Aorta (tissue), 5 donors: ENCODE measurements at regions not wholly inside any gene's neighbourhood (a gene's known extent, or its start where the extent isn't known, plus 50 kb on each side); places are given as distances from the start of the nearest gene placed in this dataset.
A peak's percentile ranks its signal among the peaks of the same experiment; 100 is the strongest.

Experiments used
- ATAC-seq: fragments of 200-7000 bp; cut with Tn5 transposase; one replicate; pipeline ENCODE4 v1.9.1; 2022; ENCODE audit warnings: moderate library complexity; ENCODE audit not compliant: low FRiP score
- DNase-seq, 2 donors: peaks; one replicate each; pipeline ENCODE4 v3.0.0-alpha.2; 2020
- H3K27ac ChIP-seq, 2 donors: one replicate each; pipeline ENCODE4 v1.5.1; 2013; ENCODE audit warnings: low read length in 2 of 2, mild to moderate bottlenecking in 2 of 2, moderate library complexity in 2 of 2, control low read depth in 1 of 2, inconsistent platforms in 1 of 2, low read depth in 1 of 2
- H3K27me3 ChIP-seq, 2 donors: one replicate each; pipeline ENCODE4 v1.6.1; 2013; ENCODE audit warnings: control low read depth in 1 of 2, low read length in 1 of 2, mild to moderate bottlenecking in 1 of 2, moderate library complexity in 1 of 2; ENCODE audit not compliant: insufficient read depth in 2 of 2, control insufficient read depth in 1 of 2
- H3K36me3 ChIP-seq, 2 donors: one replicate each; pipeline ENCODE4 v1.6.1; 2013; ENCODE audit warnings: control low read depth in 1 of 2, low read length in 1 of 2, mild to moderate bottlenecking in 1 of 2; ENCODE audit not compliant: insufficient read depth in 2 of 2, control insufficient read depth in 1 of 2
- H3K4me1 ChIP-seq, 2 donors: one replicate each; pipeline ENCODE4 v1.6.1; 2013; ENCODE audit warnings: low read length in 2 of 2, control low read depth in 1 of 2, mild to moderate bottlenecking in 1 of 2, moderate library complexity in 1 of 2; ENCODE audit not compliant: insufficient read depth in 2 of 2, control insufficient read depth in 1 of 2
- H3K4me3 ChIP-seq, 2 donors: one replicate each; pipeline ENCODE4 v1.5.1; 2013; ENCODE audit warnings: low read length in 2 of 2, control low read depth in 1 of 2, mild to moderate bottlenecking in 1 of 2
- H3K9me3 ChIP-seq: one replicate; pipeline ENCODE4 v1.6.1; 2013; ENCODE audit warnings: mild to moderate bottlenecking, low read length; ENCODE audit not compliant: control insufficient read depth
- WGBS, 2 donors: extraction: QIAGEN DNeasy Blood & Tissue Kit; methylation state at CpG; one replicate each; pipeline ENCODE4 v1.1.7; 2013; 5-methylcytosine and 5-hydroxymethylcytosine counted together
- intact Hi-C, 2 donors: fragments of 100-400 bp; cut with DNase I; formaldehyde crosslinking; loops; one replicate each; pipeline versions ENCODE4 v1.14.2 to v1.15.0; 2022
- donor health status: healthy with polysubstance abuse.
- donor health status: Bipolar disorder and iron deficiency.
- donor health status: DM: no; HTN: no; CAD: no.
- donor health status: DM: no; HTN: no; CAD: no.
- donor health status: DM: yes; HTN: yes; CAD: no.

DNA sequence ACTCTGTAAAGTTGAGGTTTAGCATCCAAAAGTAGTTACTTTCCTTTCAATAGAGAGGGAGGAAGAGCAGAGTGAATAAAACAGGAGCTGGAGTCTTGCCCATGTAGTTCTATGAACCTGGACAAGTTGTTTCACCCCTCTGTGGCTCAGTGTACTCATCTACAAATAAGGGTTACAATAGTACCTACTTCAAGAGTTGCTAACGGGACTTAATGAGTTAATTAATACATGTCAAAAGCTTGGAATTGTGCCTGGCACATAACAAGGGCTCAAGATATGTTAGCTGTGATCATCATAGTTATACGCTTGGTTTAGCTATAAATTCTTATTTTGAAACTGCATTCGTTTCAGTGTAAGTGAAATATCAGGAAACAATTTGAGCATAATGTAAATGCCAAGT, 388.5 kb upstream of the THBS1 start:
- Histone ChIP-seq H3K4me3 (no peak overlapping the region), H3K36me3 (no peaks in the 10 kb centered on the region), H3K4me1 (no peaks in the 10 kb centered on the region), H3K27me3 (no peaks in the 10 kb centered on the region), H3K9me3 (peaks cover 2% of the 10 kb centered on the region), H3K27ac (no peak overlapping the region)
- intact Hi-C loops = no loop called here
- DNase-seq (no peak), ATAC-seq (no peak)
- 57 to 63% methylated on average over 3 of the region's 3 CpGs for WGBS, 2 donors

DNA sequence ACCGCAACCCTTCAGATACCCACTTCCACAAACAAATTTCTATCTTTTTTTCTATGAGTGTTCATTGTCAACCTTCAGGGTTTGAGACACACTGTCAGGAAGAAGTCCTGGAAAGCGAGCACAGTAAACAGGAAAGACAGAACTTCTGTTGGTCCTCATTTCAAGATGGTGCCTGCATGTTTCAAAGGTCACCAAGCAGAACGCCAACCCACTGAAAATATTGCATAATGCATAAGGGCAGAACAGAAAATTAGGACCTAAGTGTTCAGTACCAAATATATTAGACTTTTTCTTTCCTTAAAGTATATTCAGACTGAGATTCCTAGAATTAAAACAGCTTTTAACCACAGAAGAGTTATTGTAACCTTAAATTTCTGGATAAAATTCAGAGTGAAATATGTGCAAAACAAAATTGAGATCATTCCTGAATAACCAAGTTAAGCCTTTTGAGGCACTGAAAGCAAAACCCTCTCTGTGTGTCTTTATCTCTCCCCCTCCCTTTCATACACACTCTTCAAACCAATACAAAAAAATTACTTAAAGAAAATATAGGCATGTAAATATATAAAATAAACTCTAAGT, 387.8 kb upstream of the THBS1 start:
- intact Hi-C loops = no loop called here
- 88 to 94% methylated on average over 3 of the region's 3 CpGs for WGBS, 2 donors

DNA sequence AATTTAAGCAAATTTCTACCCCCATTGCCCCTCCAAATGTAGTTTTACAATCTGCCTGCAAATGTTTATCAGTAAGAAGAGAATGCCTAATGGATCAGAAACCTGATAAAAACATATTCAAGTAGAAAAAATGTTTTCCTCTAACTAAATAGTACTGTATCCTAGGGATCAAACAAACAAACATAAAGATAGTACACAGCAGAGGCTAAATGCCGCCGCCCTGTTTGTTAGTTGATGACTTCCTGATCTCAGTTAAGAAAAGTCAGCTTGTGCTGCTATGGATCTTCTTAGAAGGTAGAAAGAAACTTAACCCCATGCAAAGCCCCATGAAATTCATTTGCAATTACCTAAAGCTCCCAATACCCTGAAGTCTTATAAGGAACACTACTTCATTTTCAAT, 387.3 kb upstream of the THBS1 start:
- no peak overlapping the region for H3K27ac ChIP-seq
- no peaks in the 10 kb centered on the region for H3K4me1 ChIP-seq
- H3K9me3 ChIP-seq = peaks cover 2% of the 10 kb centered on the region
- H3K4me3 ChIP-seq = no peak overlapping the region
- DNase-seq = no peak
- H3K36me3 ChIP-seq = no peaks in the 10 kb centered on the region
- H3K27me3 ChIP-seq = no peaks in the 10 kb centered on the region
- no peak for ATAC-seq
- 95 to 96% methylated on average over 2 of the region's 2 CpGs for WGBS, 2 donors
- intact Hi-C loops = no loop called here

More for the DNA sequence above, 387.8 kb upstream of the THBS1 start:
- DNase-seq (no peak), ATAC-seq (no peak)
- Histone ChIP-seq H3K27ac (no peak overlapping the region), H3K4me1 (no peaks in the 10 kb centered on the region), H3K9me3 (peaks cover 2% of the 10 kb centered on the region), H3K36me3 (no peaks in the 10 kb centered on the region), H3K27me3 (no peaks in the 10 kb centered on the region), H3K4me3 (no peak overlapping the region)

DNA sequence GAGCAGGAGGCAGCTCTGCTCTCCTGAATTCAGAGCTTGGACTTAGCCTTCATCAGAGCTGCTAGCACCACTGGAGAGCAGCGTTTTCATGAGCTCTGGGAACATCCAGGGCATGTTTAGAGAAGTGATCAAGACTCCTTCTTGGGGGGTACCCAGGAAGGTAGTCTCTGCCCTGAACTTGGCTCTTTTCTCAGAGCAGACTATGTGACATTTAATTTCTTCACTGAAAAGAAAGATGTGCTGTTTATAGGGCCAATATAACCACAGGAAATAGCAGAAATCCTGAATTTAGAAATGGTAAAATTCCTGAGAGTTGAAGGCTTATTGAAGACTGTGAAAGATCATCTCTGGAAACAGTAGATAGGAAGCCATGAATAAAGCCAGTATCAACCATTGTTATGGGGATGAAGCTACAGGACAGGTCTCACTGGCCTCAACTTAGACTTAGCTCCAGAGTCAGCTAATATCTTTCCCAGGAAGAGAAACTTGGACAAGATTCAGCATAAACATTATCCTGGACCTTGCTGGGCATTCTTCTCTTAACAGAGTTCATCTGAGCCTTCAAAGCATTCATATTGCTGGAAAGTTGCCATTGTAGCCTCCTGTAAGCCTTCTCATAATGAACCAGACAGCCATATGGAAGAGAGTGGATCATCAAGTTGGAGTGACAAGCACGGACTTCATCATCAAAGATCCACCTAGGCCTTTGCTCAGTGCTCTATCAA, 386.6 kb upstream of the THBS1 start:
- no peak overlapping the region for H3K4me3 ChIP-seq
- ATAC-seq (no peak), DNase-seq (no peak)
- H3K27me3 ChIP-seq = no peaks in the 10 kb centered on the region
- no peaks in the 10 kb centered on the region for H3K36me3 ChIP-seq
- H3K9me3 ChIP-seq = peaks cover 2% of the 10 kb centered on the region
- no peaks in the 10 kb centered on the region for H3K4me1 ChIP-seq
- 60 to 77% methylated on average over 2 of the region's 2 CpGs for WGBS, 2 donors
- H3K27ac ChIP-seq = no peak overlapping the region
- intact Hi-C loops = no loop called here

DNA sequence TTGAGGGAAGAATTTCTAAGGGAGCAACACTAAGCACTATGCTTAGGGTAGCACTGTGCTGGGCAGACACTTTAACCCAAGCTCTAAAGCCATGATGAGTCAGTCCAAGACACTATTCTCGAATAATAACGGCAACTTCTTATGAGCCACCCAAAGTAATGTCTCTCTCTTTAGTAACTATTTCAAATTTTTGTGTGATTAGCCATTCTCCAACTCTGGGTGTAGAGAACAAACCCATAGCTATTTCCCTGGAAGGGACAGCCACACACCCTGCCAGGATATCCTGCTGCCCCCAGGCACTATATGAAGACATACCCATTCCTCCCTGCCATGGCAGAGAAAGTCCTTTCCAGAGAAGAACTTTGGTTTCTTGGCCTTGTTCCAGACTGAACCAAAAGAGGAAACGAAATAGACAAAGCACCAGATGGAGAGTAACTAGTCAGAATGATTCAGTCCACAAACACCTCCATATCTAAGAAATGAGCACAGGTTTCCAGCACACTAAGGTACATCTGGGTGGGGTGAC, 384.9 kb upstream of the THBS1 start:
- no peak overlapping the region for H3K27ac ChIP-seq
- 62 to 68% methylated on average over 3 of the region's 3 CpGs for WGBS, 2 donors
- DNase-seq = no peak
- intact Hi-C loops = no loop called here
- ATAC-seq = no peak
- H3K9me3 ChIP-seq = peaks cover 2% of the 10 kb centered on the region
- no peaks in the 10 kb centered on the region for H3K36me3 ChIP-seq
- H3K27me3 ChIP-seq = no peaks in the 10 kb centered on the region
- H3K4me3 ChIP-seq = no peak overlapping the region
- H3K4me1 ChIP-seq = no peaks in the 10 kb centered on the region

DNA sequence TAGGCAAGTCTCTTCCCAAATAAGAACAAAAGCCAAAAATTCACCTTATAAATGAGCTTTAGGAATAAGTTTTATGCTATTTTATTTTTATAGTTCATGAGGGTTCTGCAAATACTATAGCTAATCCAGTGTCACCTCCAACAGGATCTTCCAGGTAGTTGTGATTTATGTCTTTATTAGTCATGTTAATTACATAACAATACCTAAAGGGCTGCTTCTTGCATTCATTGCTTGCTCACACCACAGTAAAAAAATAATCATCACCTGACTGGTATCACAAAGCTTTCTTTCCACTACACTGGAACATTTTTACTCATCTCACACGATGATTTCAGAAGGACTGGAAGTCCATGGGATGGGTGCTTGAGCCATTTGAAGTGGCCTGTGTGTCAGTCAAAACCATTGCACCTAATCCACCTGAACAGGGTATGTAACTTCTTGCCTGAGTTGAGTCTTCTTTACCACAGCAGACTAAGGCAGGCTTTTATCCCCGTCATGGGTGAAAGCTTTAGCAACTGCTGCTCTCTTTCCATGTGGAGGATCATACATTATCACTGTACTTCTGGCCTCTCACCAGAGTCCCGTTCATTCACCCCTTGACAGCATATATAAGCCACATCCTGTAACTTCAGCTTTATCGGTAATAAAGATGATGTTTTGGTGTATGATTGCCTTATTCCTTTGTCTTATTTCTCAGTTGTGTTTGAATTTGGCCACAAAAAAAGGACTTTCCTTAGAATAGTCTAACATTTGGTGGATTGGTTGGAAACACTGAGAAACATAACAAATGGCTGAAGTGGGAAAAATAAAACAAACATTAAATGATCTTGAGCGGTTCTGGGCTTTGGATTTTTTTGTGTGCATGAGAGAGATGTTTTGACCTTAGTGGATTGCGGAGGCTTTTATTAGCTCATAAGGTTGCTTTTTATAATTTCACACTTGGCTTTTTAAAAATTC, 382.6 kb upstream of the THBS1 start:
- DNase-seq = no peak
- intact Hi-C loops = no loop called here
- no peaks in the 10 kb centered on the region for H3K27me3 ChIP-seq
- no peaks in the 10 kb centered on the region for H3K36me3 ChIP-seq
- ATAC-seq = no peak
- WGBS, 2 donors = 61 to 68% methylated on average over 6 of the region's 6 CpGs
- no peak overlapping the region for H3K27ac ChIP-seq
- no peaks in the 10 kb centered on the region for H3K4me1 ChIP-seq
- H3K9me3 ChIP-seq = peaks cover 2% of the 10 kb centered on the region
- no peak overlapping the region for H3K4me3 ChIP-seq

DNA sequence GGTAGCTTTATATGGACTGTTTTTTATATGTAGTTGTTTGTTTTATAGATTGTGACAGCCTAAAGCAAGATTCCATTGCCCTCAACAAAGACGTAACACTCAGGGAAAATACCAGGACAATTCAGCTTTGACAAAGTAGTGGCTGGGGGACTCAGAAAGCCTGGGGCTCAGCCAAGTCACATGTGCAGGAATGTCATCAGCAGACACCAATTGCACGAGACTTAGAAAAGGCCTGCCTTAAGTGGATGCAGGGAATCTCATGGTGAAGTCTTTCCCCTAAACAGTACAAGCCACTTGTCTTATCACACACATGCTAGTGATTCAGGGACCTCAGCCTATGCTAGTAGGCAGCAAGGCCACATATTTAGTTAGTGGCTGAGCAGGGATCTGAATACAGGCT, 381.8 kb upstream of the THBS1 start:
- Histone ChIP-seq H3K27me3 (no peaks in the 10 kb centered on the region), H3K27ac (no peak overlapping the region), H3K4me1 (no peaks in the 10 kb centered on the region), H3K4me3 (no peak overlapping the region), H3K9me3 (peaks cover 2% of the 10 kb centered on the region), H3K36me3 (no peaks in the 10 kb centered on the region)
- DNase-seq (no peak), ATAC-seq (peak; percentile 51)
- intact Hi-C loops = no loop called here
- 62 to 64% methylated on average over 2 of the region's 2 CpGs for WGBS, 2 donors

DNA sequence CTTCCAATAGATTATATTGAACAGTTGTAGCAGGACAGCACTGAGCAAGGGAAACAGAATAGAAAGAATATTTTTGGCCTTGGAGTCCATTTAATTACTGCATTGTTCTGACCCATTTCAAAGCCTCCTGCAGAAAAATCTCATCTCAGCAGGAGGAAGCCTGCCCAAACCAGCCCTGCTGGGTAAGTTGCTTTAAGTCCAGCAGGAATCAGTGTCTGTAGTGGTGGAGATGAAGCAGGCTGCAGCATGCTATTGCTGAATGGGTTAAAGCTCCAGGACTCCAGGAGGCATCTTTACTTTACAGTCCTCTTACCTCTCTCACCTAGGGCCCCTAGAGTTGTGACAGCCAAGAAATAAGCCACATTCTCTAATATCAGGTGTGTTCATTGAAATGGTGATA, 380.3 kb upstream of the THBS1 start:
- intact Hi-C loops = no loop called here
- H3K27me3 ChIP-seq = no peaks in the 10 kb centered on the region
- ATAC-seq (no peak), DNase-seq (no peak)
- no peaks in the 10 kb centered on the region for H3K36me3 ChIP-seq
- H3K4me1 ChIP-seq = no peaks in the 10 kb centered on the region
- H3K4me3 ChIP-seq = no peak overlapping the region
- H3K9me3 ChIP-seq = peaks cover 2% of the 10 kb centered on the region
- no peak overlapping the region for H3K27ac ChIP-seq
